Thyroid gland (tissue), 4 donors: ENCODE measurements at regions not wholly inside any gene's neighbourhood (a gene's known extent, or its start where the extent isn't known, plus 50 kb on each side); places are given as distances from the start of the nearest gene placed in this dataset.

Experiments used
- POLR2A ChIP-seq, 2 donors: fragments of 450-650 bp; IDR thresholded peaks; one replicate each; pipeline ENCODE4 v1.6.1; 2017; ENCODE audit warnings: antibody characterized with exemption in 2 of 2, mild to moderate bottlenecking in 2 of 2, moderate library complexity in 1 of 2
- TF ChIP-seq, protein P1 (sequence below), 6 experiments: fragments of 200-600 bp in 3 of 6; fragments of 450-650 bp in 3 of 6; sonication (generic) in 3 of 6; IDR thresholded peaks; one replicate each; pipeline ENCODE4 v1.5.1; 2016 to 2019; ENCODE audit warnings: antibody characterized with exemption in 6 of 6, mild to moderate bottlenecking in 2 of 6, inconsistent platforms in 1 of 6, moderate library complexity in 1 of 6

DNA sequence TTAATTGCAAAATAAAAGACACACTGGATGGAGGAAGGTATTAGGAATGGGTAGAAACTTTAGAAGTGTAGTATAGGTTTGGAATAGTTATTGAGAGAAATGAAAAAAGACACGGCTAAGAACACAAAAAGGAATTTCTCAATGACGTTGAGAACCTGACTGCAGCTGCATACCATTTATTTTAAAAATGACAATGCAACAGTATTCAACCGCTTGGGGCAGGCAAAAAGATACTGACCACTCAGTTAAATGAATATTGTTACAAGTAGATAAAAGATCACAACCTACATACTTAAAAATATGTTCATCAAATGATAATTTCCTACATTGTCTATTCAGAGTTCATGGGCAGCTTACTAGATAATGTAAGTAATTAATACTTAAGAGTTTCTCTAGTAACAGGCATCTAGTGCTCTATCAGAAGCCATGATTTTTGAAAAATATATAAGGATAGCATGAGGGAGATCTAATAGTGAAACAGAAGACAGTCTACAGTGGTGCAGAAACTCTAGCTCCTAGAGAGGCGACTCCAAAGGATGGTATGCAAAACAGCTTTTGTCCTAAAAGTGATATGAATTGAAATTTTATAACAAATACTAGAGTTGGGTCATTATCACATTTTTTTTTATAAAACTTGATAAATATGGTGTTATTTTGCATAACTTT, 216.2 kb upstream of the VEGFC start:
- TF ChIP-seq, protein P1, sequence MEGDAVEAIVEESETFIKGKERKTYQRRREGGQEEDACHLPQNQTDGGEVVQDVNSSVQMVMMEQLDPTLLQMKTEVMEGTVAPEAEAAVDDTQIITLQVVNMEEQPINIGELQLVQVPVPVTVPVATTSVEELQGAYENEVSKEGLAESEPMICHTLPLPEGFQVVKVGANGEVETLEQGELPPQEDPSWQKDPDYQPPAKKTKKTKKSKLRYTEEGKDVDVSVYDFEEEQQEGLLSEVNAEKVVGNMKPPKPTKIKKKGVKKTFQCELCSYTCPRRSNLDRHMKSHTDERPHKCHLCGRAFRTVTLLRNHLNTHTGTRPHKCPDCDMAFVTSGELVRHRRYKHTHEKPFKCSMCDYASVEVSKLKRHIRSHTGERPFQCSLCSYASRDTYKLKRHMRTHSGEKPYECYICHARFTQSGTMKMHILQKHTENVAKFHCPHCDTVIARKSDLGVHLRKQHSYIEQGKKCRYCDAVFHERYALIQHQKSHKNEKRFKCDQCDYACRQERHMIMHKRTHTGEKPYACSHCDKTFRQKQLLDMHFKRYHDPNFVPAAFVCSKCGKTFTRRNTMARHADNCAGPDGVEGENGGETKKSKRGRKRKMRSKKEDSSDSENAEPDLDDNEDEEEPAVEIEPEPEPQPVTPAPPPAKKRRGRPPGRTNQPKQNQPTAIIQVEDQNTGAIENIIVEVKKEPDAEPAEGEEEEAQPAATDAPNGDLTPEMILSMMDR (IDR thresholded peaks at IDR 0.05), result no peak
- TF ChIP-seq POLR2A (IDR thresholded peaks at IDR 0.05), result no peak
